Brain microvascular endothelial cell (primary cell): ENCODE measurements at regions not wholly inside any gene's neighbourhood (a gene's known extent, or its start where the extent isn't known, plus 50 kb on each side); places are given as distances from the start of the nearest gene placed in this dataset.

ENCODE experiments used
- DNase-seq: peaks from one replicate; pipeline ENCODE4 v3.0.0-alpha.2; 2020
- H3K27ac ChIP-seq: fragments of 250-450 bp; sonication (Bioruptor Pico); 2 replicates; pipeline ENCODE4 v1.5.1; 2020; ENCODE audit warnings: mild to moderate bottlenecking, moderate library complexity
- H3K27me3 ChIP-seq: fragments of 250-450 bp; sonication (Bioruptor Pico); replicated peaks from 2 replicates; pipeline ENCODE4 v1.5.1; 2020; ENCODE audit warnings: mild to moderate bottlenecking
- H3K36me3 ChIP-seq: fragments of 250-450 bp; sonication (Bioruptor Pico); replicated peaks from 2 replicates; pipeline ENCODE4 v1.5.1; 2020; ENCODE audit warnings: mild to moderate bottlenecking
- H3K4me3 ChIP-seq: 2 replicates; pipeline ENCODE4 v1.5.1; 2011; ENCODE audit warnings: low read depth, mild to moderate bottlenecking, control low read depth, low read length, moderate library complexity
- CTCF ChIP-seq: IDR thresholded peaks from 2 replicates; pipeline ENCODE4 v1.5.1; 2011; ENCODE audit warnings: low read depth, mild to moderate bottlenecking, moderate library complexity, low read length, control low read depth, inconsistent platforms; ENCODE audit errors: missing control alignments
- in situ Hi-C: cut with HindIII; loops from 2 replicates; pipeline ENCODE4 v1.10.0; 2017; ENCODE audit warnings: low sequenced_read_pairs, low pct_ligation_motif_present

DNA sequence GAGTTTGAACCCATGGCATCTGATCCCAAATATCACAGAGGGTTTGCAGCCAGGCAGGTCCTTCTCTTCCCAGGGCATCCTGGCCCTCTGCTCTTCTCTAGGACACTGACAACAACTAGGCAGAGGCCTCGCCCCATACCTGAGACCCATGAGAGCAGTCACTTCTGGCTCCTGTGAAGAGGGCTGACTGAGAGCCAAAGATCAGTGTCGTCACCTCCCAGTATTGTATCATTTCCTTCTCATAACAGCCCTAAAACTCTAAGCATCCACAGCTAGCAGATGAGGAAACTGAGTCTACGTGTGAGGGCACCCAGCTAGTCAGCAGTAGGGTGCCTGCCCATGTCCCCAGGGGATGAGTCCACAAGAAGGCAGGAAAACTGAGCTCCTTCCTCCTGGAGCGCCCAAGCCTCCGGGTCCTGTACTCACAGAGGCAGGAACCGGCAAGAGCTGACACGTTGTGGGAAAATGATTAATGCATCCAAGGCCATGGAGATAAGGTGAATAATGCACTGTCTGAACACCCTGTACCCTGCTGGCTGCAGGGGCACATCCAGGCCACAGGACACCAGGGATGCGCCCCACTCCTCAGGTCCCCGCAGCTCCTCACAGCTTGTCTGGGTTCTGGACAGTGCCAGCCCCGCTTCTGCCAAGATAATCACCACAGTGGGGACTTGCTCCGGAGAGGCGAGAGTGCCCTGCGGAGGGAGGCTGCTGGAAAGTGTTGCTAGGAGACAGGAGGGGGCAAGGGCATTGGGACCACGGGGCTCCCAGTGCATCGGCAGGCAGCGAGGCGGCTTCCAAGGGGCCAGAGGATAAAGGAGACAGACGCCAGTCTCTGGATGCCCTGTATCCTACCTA is 340.0 kb downstream of the NPHP4 start:
- Histone ChIP-seq H3K27ac (no peak overlapping the region), H3K4me3 (no peak overlapping the region), H3K36me3 (no peaks in the 10 kb centered on the region), H3K27me3 (no peaks in the 10 kb centered on the region)
- no peak for DNase-seq
- TF ChIP-seq CTCF = no peak
- in situ Hi-C loops = no loop called here

DNA sequence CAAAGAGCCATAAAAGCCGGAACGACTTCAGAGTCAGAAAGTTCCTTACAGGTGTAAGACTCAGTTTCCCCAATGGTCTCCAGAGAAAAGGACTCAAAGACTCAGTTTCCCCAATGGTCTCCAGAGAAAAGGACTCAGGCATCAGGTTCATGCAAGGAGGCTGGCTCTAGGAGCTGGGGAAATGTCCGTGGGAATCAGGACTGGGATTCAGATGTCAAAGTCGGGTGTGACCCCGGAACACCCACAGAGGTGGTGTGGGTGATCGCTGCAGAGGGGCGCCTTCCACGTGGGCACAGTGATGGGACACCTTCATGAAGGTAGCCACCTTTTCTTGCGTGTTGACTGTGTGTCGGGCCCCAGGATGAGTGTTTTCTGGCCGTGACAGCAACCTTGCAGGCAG is 340.8 kb downstream of the NPHP4 start:
- Histone ChIP-seq H3K27ac (no peak overlapping the region), H3K4me3 (no peak overlapping the region), H3K27me3 (no peaks in the 10 kb centered on the region), H3K36me3 (no peaks in the 10 kb centered on the region)
- DNase-seq = no peak
- in situ Hi-C loops = no loop called here
- no peak for TF ChIP-seq CTCF

DNA sequence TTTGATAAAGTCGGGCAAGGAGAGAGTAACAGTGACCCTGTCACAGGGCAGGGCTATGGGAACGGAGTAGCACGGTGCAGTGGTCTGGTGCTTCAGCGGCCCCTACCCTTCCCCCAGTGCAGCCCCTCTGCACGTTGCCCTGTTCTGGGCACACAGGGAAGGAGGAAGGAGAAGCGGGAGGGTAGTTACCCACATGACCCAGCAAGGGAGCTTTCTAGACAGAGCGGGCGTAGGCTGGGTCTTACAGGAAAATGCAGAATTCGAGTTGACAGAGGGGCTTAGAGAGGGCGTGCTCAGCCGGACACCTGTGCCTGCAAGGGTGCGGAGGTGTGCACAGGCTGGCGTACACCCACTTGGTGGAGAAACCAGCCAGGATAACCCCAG is 341.2 kb downstream of the NPHP4 start:
- in situ Hi-C loops = no loop called here
- H3K36me3 ChIP-seq = no peaks in the 10 kb centered on the region
- no peak for TF ChIP-seq CTCF
- DNase-seq = no peak
- no peak overlapping the region for H3K27ac ChIP-seq
- H3K4me3 ChIP-seq = no peak overlapping the region
- no peaks in the 10 kb centered on the region for H3K27me3 ChIP-seq

GRCh38 chr1:5650283-5651026 is 341.8 kb downstream of the NPHP4 start:
- no peak for TF ChIP-seq CTCF
- H3K36me3 ChIP-seq = no peaks in the 10 kb centered on the region
- H3K27ac ChIP-seq = no peak overlapping the region
- in situ Hi-C loops = no loop called here
- DNase-seq = no peak
- no peak overlapping the region for H3K4me3 ChIP-seq
- H3K27me3 ChIP-seq = no peaks in the 10 kb centered on the region

DNA sequence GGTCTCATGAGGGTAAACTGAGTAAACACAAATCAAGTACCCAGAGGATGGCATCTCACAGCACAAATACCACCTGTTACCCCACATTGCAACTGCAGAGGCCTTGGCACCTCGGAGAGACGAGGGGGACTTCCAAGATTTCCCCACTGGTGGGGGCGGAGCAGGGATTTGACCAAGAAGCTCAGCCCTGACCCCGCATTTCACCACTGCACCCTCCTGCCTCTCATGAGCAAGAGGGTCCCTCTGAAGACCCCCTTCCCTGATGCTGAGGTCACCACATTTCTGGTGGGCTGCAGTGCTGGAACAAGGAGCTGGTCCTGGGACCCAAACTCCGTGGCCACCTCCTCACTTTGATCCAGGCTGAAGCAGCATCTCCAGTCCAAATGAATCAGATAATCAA is 342.4 kb downstream of the NPHP4 start:
- no peak for DNase-seq

More for the DNA sequence above, 342.4 kb downstream of the NPHP4 start:
- Histone ChIP-seq H3K36me3 (no peaks in the 10 kb centered on the region), H3K27me3 (no peaks in the 10 kb centered on the region), H3K27ac (no peak overlapping the region), H3K4me3 (no peak overlapping the region)
- TF ChIP-seq CTCF = no peak
- in situ Hi-C loops = no loop called here
